HepG2 (cell line): ENCODE measurements at regions not wholly inside any gene's neighbourhood (a gene's known extent, or its start where the extent isn't known, plus 50 kb on each side); places are given as distances from the start of the nearest gene placed in this dataset.

ENCODE experiments used
- ATAC-seq: fragments of 200-7000 bp; cut with Tn5 transposase; 3 replicates; pipeline ENCODE4 v1.9.1; 2020; ENCODE audit warnings: mild to moderate bottlenecking, moderate library complexity
- BruUV-seq: library from RNA; stranded (reverse); fragments of 400-500 nt; replicated peaks from 2 replicates; lab custom pipeline; 2021; lab: Mats Ljungman, UMichigan
- CTCF ChIA-PET: fragments of 300-600 bp; formaldehyde crosslinking; extraction: SDS; loops from one replicate; lab custom pipeline; 2021; ENCODE audit warnings: low total read pairs, inconsistent platforms, low intra/inter-chr PET ratio; lab: Yijun Ruan, JAX
- POLR2A ChIA-PET: fragments of 350-600 bp; sonication (Branson Sonifier 250); formaldehyde crosslinking; loops from one replicate; lab custom pipeline; 2020; ENCODE audit warnings: antibody characterized with exemption, inconsistent platforms; lab: Yijun Ruan, JAX
- DNase-seq: peaks from one replicate; pipeline ENCODE4 v3.0.0-alpha.2; 2015; ENCODE audit warnings: low spot score
- FAIRE-seq: peaks from 3 replicates; lab custom pipeline; 2011; peaks lifted over from hg19 to GRCh38; lab: Jason Lieb, UNC
- H2AFZ ChIP-seq: one replicate; pipeline ENCODE4 v1.6.1; 2011; ENCODE audit warnings: low read length, inconsistent platforms
- H3K27ac ChIP-seq: fragments of 300-600 bp; 3 replicates; pipeline ENCODE4 v1.8.0; 2011; ENCODE audit warnings: mixed run types, mild to moderate bottlenecking, mixed read lengths, low read length, inconsistent platforms; ENCODE audit not compliant: insufficient read depth; ENCODE audit errors: extremely low read length
- H3K27me3 ChIP-seq, 2 experiments: fragments of 200-600 bp in 1 of 2; 2 replicates in 1 of 2; 3 replicates in 1 of 2; pipeline versions ENCODE4 v1.6.0 to v1.8.0; 2011; ENCODE audit warnings: low read length in 2 of 2, mild to moderate bottlenecking in 2 of 2, moderate library complexity in 2 of 2, inconsistent platforms in 1 of 2; ENCODE audit not compliant: insufficient read depth in 2 of 2, control insufficient read depth in 1 of 2
- H3K36me3 ChIP-seq, 2 experiments: fragments of 200-600 bp in 1 of 2; replicated peaks in 1 of 2; 2 replicates in 1 of 2; 3 replicates in 1 of 2; pipeline versions ENCODE4 v1.5.1 to v1.8.0; 2011; ENCODE audit warnings: low read length in 2 of 2, inconsistent platforms in 1 of 2; ENCODE audit not compliant: insufficient read depth in 2 of 2, control insufficient read depth in 1 of 2
- H3K4me1 ChIP-seq: 2 replicates; pipeline ENCODE4 v1.5.1; 2012; ENCODE audit warnings: low read length, inconsistent platforms; ENCODE audit not compliant: insufficient read depth
- H3K4me2 ChIP-seq: 2 replicates; pipeline ENCODE4 v1.6.0; 2011; ENCODE audit warnings: low read depth, low read length, inconsistent platforms
- H3K4me3 ChIP-seq, 3 experiments: fragments of 200-600 bp in 1 of 3; sonication (generic), shearing (Covaris generic) in 1 of 3; replicated peaks in 1 of 3; 2 replicates each; pipeline ENCODE4 v1.5.1; 2011 to 2016; ENCODE audit warnings: low read length in 3 of 3, inconsistent platforms in 2 of 3, low read depth in 2 of 3, mild to moderate bottlenecking in 2 of 3, control low read depth in 1 of 3, mixed read lengths in 1 of 3; ENCODE audit not compliant: insufficient read depth in 1 of 3
- H3K79me2 ChIP-seq: one replicate; pipeline ENCODE4 v1.6.1; 2011; ENCODE audit warnings: low read length, inconsistent platforms; ENCODE audit not compliant: insufficient read depth
- H3K9ac ChIP-seq: 2 replicates; pipeline ENCODE4 v1.6.0; 2011; ENCODE audit warnings: mild to moderate bottlenecking, low read depth, low read length, inconsistent platforms; ENCODE audit not compliant: insufficient read depth
- H3K9me3 ChIP-seq: 2 replicates; pipeline ENCODE4 v1.5.1; 2012; ENCODE audit warnings: mild to moderate bottlenecking, low read length
- H4K20me1 ChIP-seq: 2 replicates; pipeline ENCODE4 v1.6.0; 2011; ENCODE audit warnings: inconsistent platforms, mild to moderate bottlenecking, low read length, moderate library complexity; ENCODE audit not compliant: insufficient read depth
- ADNP ChIP-seq: sonication (generic); formaldehyde crosslinking; IDR thresholded peaks from 2 replicates; pipeline ENCODE4 v1.4.0; 2020; ENCODE audit warnings: missing genetic modification reagents
- ATAD3A ChIP-seq: sonication (generic); formaldehyde crosslinking; IDR thresholded peaks from 2 replicates; pipeline ENCODE4 v1.4.0; 2020; ENCODE audit warnings: missing genetic modification reagents
- KAT2B ChIP-seq: fragments of 150-350 bp; IDR thresholded peaks from 2 replicates; pipeline ENCODE4 v1.6.1; 2014; ENCODE audit warnings: low read depth, low read length, borderline replicate concordance
- MBD4 ChIP-seq: IDR thresholded peaks from 2 replicates; pipeline ENCODE4 v1.6.1; 2012; ENCODE audit warnings: low read length, inconsistent platforms, borderline replicate concordance
- RAD21 ChIP-seq: fragments of 450-650 bp; formaldehyde crosslinking; IDR thresholded peaks from 2 replicates; pipeline ENCODE4 v1.5.0; 2020; ENCODE audit warnings: mild to moderate bottlenecking
- SMARCE1 ChIP-seq: fragments of 450-650 bp; IDR thresholded peaks from 2 replicates; pipeline ENCODE4 v1.6.1; 2017; ENCODE audit warnings: borderline replicate concordance
- TRIM24 ChIP-seq: sonication (generic); formaldehyde crosslinking; IDR thresholded peaks from 2 replicates; pipeline ENCODE4 v1.8.0; 2022; ENCODE audit warnings: mild to moderate bottlenecking, missing genetic modification reagents
- ZNF333 ChIP-seq: sonication (generic); formaldehyde crosslinking; IDR thresholded peaks from 2 replicates; pipeline ENCODE4 v1.4.0; 2020; ENCODE audit warnings: mild to moderate bottlenecking, missing genetic modification reagents, borderline replicate concordance
- ZNF343 ChIP-seq: sonication (generic); formaldehyde crosslinking; IDR thresholded peaks from 2 replicates; pipeline ENCODE4 v1.4.0; 2020; ENCODE audit warnings: mild to moderate bottlenecking, missing genetic modification reagents
- ZNF451 ChIP-seq: sonication (generic); formaldehyde crosslinking; IDR thresholded peaks from 2 replicates; pipeline ENCODE4 v1.5.0; 2020; ENCODE audit warnings: mild to moderate bottlenecking, missing genetic modification reagents
- WGBS: methylation state at CpG from one replicate; pipeline ENCODE4 v1.1.6; 2017; ENCODE audit warnings: low lambda C conversion rate; 5-methylcytosine and 5-hydroxymethylcytosine counted together
- in situ Hi-C: cut with HindIII; loops from 2 replicates; pipeline ENCODE4 v1.10.0; 2017; ENCODE audit warnings: low pct_unique_long_range_greater_than_20kb; ENCODE audit not compliant: extremely low pct_ligation_motif_present
- intact Hi-C: fragments of 100-400 bp; cut with micrococcal nuclease; formaldehyde crosslinking; loops from one replicate; pipeline ENCODE4 v1.10.0; 2022; ENCODE audit not compliant: unreplicated experiment
- TF ChIP-seq, protein P1 (sequence below): sonication (generic); formaldehyde crosslinking; IDR thresholded peaks from 2 replicates; pipeline ENCODE4 v1.5.0; 2020; ENCODE audit warnings: mild to moderate bottlenecking, missing genetic modification reagents, moderate library complexity
- TF ChIP-seq, protein P2 (sequence below): sonication (generic); formaldehyde crosslinking; IDR thresholded peaks from 2 replicates; pipeline ENCODE4 v1.4.0; 2020; ENCODE audit warnings: missing genetic modification reagents, borderline replicate concordance
- TF ChIP-seq, protein P3 (sequence below): sonication (generic); formaldehyde crosslinking; IDR thresholded peaks from 2 replicates; pipeline ENCODE4 v1.5.1; 2020; ENCODE audit warnings: mild to moderate bottlenecking, missing genetic modification reagents, moderate library complexity

DNA sequence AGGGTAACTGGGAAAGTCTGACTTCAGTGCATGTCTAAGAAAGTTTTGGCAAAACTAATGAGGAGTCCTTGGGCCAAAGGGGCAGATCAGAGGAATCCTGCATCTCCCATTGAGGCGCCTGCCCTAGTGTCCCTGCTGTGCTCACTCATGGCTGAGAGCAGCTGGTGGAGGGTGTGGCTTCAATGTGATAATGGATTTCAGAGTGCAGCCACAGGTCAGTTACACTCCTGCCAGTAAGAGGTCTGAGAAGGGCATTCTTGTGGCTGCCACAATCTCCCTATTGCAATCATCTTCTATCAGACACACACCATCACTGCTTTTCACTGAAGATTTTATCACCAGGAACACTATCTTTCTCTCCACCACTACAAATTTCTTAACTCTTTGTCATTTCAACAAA lies 457.1 kb downstream of the MID1IP1 start:
- Histone ChIP-seq H3K79me2 (no peaks in the 10 kb centered on the region), H4K20me1 (no peaks in the 10 kb centered on the region), H3K9ac (no peak overlapping the region), H3K27ac (no peak overlapping the region), H3K4me2 (no peak overlapping the region), H3K27me3 (no peaks in the 10 kb centered on the region), H2AFZ (no peak overlapping the region), H3K9me3 (no peaks in the 10 kb centered on the region), H3K36me3 (no peaks in the 10 kb centered on the region), H3K4me3 (no peak overlapping the region), H3K4me1 (no peaks in the 10 kb centered on the region)
- CTCF ChIA-PET, result no interaction called here
- no peak for TF ChIP-seq ADNP (CRISPR knock-in tag)
- TF ChIP-seq ZNF343 (CRISPR knock-in tag), result no peak
- TF ChIP-seq ZNF333 (CRISPR knock-in tag), result no peak
- TF ChIP-seq, protein P1, sequence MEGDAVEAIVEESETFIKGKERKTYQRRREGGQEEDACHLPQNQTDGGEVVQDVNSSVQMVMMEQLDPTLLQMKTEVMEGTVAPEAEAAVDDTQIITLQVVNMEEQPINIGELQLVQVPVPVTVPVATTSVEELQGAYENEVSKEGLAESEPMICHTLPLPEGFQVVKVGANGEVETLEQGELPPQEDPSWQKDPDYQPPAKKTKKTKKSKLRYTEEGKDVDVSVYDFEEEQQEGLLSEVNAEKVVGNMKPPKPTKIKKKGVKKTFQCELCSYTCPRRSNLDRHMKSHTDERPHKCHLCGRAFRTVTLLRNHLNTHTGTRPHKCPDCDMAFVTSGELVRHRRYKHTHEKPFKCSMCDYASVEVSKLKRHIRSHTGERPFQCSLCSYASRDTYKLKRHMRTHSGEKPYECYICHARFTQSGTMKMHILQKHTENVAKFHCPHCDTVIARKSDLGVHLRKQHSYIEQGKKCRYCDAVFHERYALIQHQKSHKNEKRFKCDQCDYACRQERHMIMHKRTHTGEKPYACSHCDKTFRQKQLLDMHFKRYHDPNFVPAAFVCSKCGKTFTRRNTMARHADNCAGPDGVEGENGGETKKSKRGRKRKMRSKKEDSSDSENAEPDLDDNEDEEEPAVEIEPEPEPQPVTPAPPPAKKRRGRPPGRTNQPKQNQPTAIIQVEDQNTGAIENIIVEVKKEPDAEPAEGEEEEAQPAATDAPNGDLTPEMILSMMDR (CRISPR knock-in tag), result no peak
- TF ChIP-seq ZNF451 (CRISPR knock-in tag), result no peak
- TF ChIP-seq ATAD3A (CRISPR knock-in tag), result no peak
- no peak for TF ChIP-seq TRIM24
- no peak for TF ChIP-seq KAT2B
- TF ChIP-seq SMARCE1, result no peak
- TF ChIP-seq, protein P2, sequence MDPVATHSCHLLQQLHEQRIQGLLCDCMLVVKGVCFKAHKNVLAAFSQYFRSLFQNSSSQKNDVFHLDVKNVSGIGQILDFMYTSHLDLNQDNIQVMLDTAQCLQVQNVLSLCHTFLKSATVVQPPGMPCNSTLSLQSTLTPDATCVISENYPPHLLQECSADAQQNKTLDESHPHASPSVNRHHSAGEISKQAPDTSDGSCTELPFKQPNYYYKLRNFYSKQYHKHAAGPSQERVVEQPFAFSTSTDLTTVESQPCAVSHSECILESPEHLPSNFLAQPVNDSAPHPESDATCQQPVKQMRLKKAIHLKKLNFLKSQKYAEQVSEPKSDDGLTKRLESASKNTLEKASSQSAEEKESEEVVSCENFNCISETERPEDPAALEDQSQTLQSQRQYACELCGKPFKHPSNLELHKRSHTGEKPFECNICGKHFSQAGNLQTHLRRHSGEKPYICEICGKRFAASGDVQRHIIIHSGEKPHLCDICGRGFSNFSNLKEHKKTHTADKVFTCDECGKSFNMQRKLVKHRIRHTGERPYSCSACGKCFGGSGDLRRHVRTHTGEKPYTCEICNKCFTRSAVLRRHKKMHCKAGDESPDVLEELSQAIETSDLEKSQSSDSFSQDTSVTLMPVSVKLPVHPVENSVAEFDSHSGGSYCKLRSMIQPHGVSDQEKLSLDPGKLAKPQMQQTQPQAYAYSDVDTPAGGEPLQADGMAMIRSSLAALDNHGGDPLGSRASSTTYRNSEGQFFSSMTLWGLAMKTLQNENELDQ, result no peak
- TF ChIP-seq MBD4, result no peak
- TF ChIP-seq RAD21, result no peak
- TF ChIP-seq, protein P3, sequence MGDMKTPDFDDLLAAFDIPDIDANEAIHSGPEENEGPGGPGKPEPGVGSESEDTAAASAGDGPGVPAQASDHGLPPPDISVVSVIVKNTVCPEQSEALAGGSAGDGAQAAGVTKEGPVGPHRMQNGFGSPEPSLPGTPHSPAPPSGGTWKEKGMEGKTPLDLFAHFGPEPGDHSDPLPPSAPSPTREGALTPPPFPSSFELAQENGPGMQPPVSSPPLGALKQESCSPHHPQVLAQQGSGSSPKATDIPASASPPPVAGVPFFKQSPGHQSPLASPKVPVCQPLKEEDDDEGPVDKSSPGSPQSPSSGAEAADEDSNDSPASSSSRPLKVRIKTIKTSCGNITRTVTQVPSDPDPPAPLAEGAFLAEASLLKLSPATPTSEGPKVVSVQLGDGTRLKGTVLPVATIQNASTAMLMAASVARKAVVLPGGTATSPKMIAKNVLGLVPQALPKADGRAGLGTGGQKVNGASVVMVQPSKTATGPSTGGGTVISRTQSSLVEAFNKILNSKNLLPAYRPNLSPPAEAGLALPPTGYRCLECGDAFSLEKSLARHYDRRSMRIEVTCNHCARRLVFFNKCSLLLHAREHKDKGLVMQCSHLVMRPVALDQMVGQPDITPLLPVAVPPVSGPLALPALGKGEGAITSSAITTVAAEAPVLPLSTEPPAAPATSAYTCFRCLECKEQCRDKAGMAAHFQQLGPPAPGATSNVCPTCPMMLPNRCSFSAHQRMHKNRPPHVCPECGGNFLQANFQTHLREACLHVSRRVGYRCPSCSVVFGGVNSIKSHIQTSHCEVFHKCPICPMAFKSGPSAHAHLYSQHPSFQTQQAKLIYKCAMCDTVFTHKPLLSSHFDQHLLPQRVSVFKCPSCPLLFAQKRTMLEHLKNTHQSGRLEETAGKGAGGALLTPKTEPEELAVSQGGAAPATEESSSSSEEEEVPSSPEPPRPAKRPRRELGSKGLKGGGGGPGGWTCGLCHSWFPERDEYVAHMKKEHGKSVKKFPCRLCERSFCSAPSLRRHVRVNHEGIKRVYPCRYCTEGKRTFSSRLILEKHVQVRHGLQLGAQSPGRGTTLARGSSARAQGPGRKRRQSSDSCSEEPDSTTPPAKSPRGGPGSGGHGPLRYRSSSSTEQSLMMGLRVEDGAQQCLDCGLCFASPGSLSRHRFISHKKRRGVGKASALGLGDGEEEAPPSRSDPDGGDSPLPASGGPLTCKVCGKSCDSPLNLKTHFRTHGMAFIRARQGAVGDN (CRISPR knock-in tag), result no peak
- intact Hi-C loops, result no loop called here
- FAIRE-seq (no peak), DNase-seq (no peak), ATAC-seq (no peak)
- in situ Hi-C loops, result no loop called here
- no TSS peak for BruUV-seq
- POLR2A ChIA-PET, result no interaction called here
- WGBS, result no CpG with 5 or more reads among the region's 1 CpG
